ENCODE measurements at regions not wholly inside any gene's neighbourhood (a gene's known extent, or its start where the extent isn't known, plus 50 kb on each side); places are given as distances from the start of the nearest gene placed in this dataset.

GRCh38 chr6:80482056-80482455, 375.6 kb downstream of the BCKDHB start:
- Histone ChIP-seq H3K27ac (ENCODE audit: low read length) (no peak overlapping the region), H3K36me3 (ENCODE audit: control insufficient read depth, low read depth, low read length) (no peaks in the 10 kb centered on the region), H3K4me1 (ENCODE audit: control insufficient read depth, low read depth, low read length) (peaks cover 5% of the 10 kb centered on the region), H3K4me3 (ENCODE audit: low read length) (no peak overlapping the region), H3K9me3 (ENCODE audit: control insufficient read depth, low read depth, low read length) (no peaks in the 10 kb centered on the region), H3K27me3 (ENCODE audit: control insufficient read depth, insufficient read depth, low read length) (no peaks in the 10 kb centered on the region), H3K9ac (ENCODE audit: low read length) (no peak overlapping the region)

- peaks cover 5% of the 10 kb centered on the region for H3K4me1 ChIP-seq (ENCODE audit: control insufficient read depth, low read depth, low read length)
- no peak overlapping the region for H3K9ac ChIP-seq (ENCODE audit: low read length)
- no peaks in the 10 kb centered on the region for H3K27me3 ChIP-seq (ENCODE audit: control insufficient read depth, insufficient read depth, low read length)
- no peaks in the 10 kb centered on the region for H3K9me3 ChIP-seq (ENCODE audit: control insufficient read depth, low read depth, low read length)
- H3K4me3 ChIP-seq (ENCODE audit: low read length) = no peak overlapping the region
- no peak overlapping the region for H3K27ac ChIP-seq (ENCODE audit: low read length)
- H3K36me3 ChIP-seq (ENCODE audit: control insufficient read depth, low read depth, low read length) = no peaks in the 10 kb centered on the region
These were observed 374.1 kb downstream of the BCKDHB start for GRCh38 chr6:80480421-80481157.

- Histone ChIP-seq H3K4me3 (ENCODE audit: low read length) (no peak overlapping the region), H3K9ac (ENCODE audit: low read length) (no peak overlapping the region), H3K4me1 (ENCODE audit: control insufficient read depth, low read depth, low read length) (peaks cover 5% of the 10 kb centered on the region), H3K27ac (ENCODE audit: low read length) (no peak overlapping the region), H3K36me3 (ENCODE audit: control insufficient read depth, low read depth, low read length) (no peaks in the 10 kb centered on the region), H3K27me3 (ENCODE audit: control insufficient read depth, insufficient read depth, low read length) (no peaks in the 10 kb centered on the region), H3K9me3 (ENCODE audit: control insufficient read depth, low read depth, low read length) (no peaks in the 10 kb centered on the region)
These were observed 371.6 kb downstream of the BCKDHB start for GRCh38 chr6:80478030-80478429.

GRCh38 chr6:80477591-80477990, 371.1 kb downstream of the BCKDHB start:
- no peak overlapping the region for H3K9ac ChIP-seq (ENCODE audit: low read length)
- H3K4me3 ChIP-seq (ENCODE audit: low read length) = no peak overlapping the region
- no peaks in the 10 kb centered on the region for H3K36me3 ChIP-seq (ENCODE audit: control insufficient read depth, low read depth, low read length)
- peaks cover 5% of the 10 kb centered on the region for H3K4me1 ChIP-seq (ENCODE audit: control insufficient read depth, low read depth, low read length)
- no peaks in the 10 kb centered on the region for H3K9me3 ChIP-seq (ENCODE audit: control insufficient read depth, low read depth, low read length)
- no peaks in the 10 kb centered on the region for H3K27me3 ChIP-seq (ENCODE audit: control insufficient read depth, insufficient read depth, low read length)
- no peak overlapping the region for H3K27ac ChIP-seq (ENCODE audit: low read length)

GRCh38 chr6:80472271-80472670, 365.8 kb downstream of the BCKDHB start:
- H3K9me3 ChIP-seq (ENCODE audit: control insufficient read depth, low read depth, low read length) = no peaks in the 10 kb centered on the region
- H3K27me3 ChIP-seq (ENCODE audit: control insufficient read depth, insufficient read depth, low read length) = no peaks in the 10 kb centered on the region
- no peak overlapping the region for H3K27ac ChIP-seq (ENCODE audit: low read length)
- H3K4me1 ChIP-seq (ENCODE audit: control insufficient read depth, low read depth, low read length) = peaks cover 2% of the 10 kb centered on the region
- H3K4me3 ChIP-seq (ENCODE audit: low read length) = no peak overlapping the region
- H3K9ac ChIP-seq (ENCODE audit: low read length) = no peak overlapping the region
- no peaks in the 10 kb centered on the region for H3K36me3 ChIP-seq (ENCODE audit: control insufficient read depth, low read depth, low read length)

GRCh38 chr6:80469977-80470376, 363.5 kb downstream of the BCKDHB start:
- H3K9ac ChIP-seq (ENCODE audit: low read length) = no peak overlapping the region
- H3K36me3 ChIP-seq (ENCODE audit: control insufficient read depth, low read depth, low read length) = no peaks in the 10 kb centered on the region
- no peaks in the 10 kb centered on the region for H3K27me3 ChIP-seq (ENCODE audit: control insufficient read depth, insufficient read depth, low read length)
- H3K27ac ChIP-seq (ENCODE audit: low read length) = no peak overlapping the region
- peaks cover 4% of the 10 kb centered on the region for H3K4me1 ChIP-seq (ENCODE audit: control insufficient read depth, low read depth, low read length)
- H3K4me3 ChIP-seq (ENCODE audit: low read length) = no peak overlapping the region
- no peaks in the 10 kb centered on the region for H3K9me3 ChIP-seq (ENCODE audit: control insufficient read depth, low read depth, low read length)

GRCh38 chr6:80468398-80468797, 361.9 kb downstream of the BCKDHB start:
- no peak overlapping the region for H3K4me3 ChIP-seq (ENCODE audit: low read length)
- H3K27ac ChIP-seq (ENCODE audit: low read length) = no peak overlapping the region
- peaks cover 9% of the 10 kb centered on the region for H3K4me1 ChIP-seq (ENCODE audit: control insufficient read depth, low read depth, low read length)
- no peaks in the 10 kb centered on the region for H3K36me3 ChIP-seq (ENCODE audit: control insufficient read depth, low read depth, low read length)
- H3K9me3 ChIP-seq (ENCODE audit: control insufficient read depth, low read depth, low read length) = no peaks in the 10 kb centered on the region
- no peak overlapping the region for H3K9ac ChIP-seq (ENCODE audit: low read length)
- H3K27me3 ChIP-seq (ENCODE audit: control insufficient read depth, insufficient read depth, low read length) = no peaks in the 10 kb centered on the region

GRCh38 chr6:80467408-80467807, 360.9 kb downstream of the BCKDHB start:
- H3K4me1 ChIP-seq (ENCODE audit: control insufficient read depth, low read depth, low read length) = peaks cover 9% of the 10 kb centered on the region
- H3K27me3 ChIP-seq (ENCODE audit: control insufficient read depth, insufficient read depth, low read length) = no peaks in the 10 kb centered on the region
- no peaks in the 10 kb centered on the region for H3K36me3 ChIP-seq (ENCODE audit: control insufficient read depth, low read depth, low read length)
- H3K9me3 ChIP-seq (ENCODE audit: control insufficient read depth, low read depth, low read length) = no peaks in the 10 kb centered on the region
- H3K4me3 ChIP-seq (ENCODE audit: low read length) = no peak overlapping the region
- H3K27ac ChIP-seq (ENCODE audit: low read length) = no peak overlapping the region
- no peak overlapping the region for H3K9ac ChIP-seq (ENCODE audit: low read length)

GRCh38 chr6:80466981-80467380, 360.5 kb downstream of the BCKDHB start:
- H3K9ac ChIP-seq (ENCODE audit: low read length) = no peak overlapping the region
- no peaks in the 10 kb centered on the region for H3K36me3 ChIP-seq (ENCODE audit: control insufficient read depth, low read depth, low read length)
- H3K4me1 ChIP-seq (ENCODE audit: control insufficient read depth, low read depth, low read length) = peaks cover 9% of the 10 kb centered on the region
- H3K27ac ChIP-seq (ENCODE audit: low read length) = no peak overlapping the region
- H3K9me3 ChIP-seq (ENCODE audit: control insufficient read depth, low read depth, low read length) = no peaks in the 10 kb centered on the region
- H3K4me3 ChIP-seq (ENCODE audit: low read length) = no peak overlapping the region
- no peaks in the 10 kb centered on the region for H3K27me3 ChIP-seq (ENCODE audit: control insufficient read depth, insufficient read depth, low read length)

GRCh38 chr6:80465513-80465912, 359.0 kb downstream of the BCKDHB start:
- no peaks in the 10 kb centered on the region for H3K9me3 ChIP-seq (ENCODE audit: control insufficient read depth, low read depth, low read length)
- no peaks in the 10 kb centered on the region for H3K27me3 ChIP-seq (ENCODE audit: control insufficient read depth, insufficient read depth, low read length)
- H3K27ac ChIP-seq (ENCODE audit: low read length) = no peak overlapping the region
- peaks cover 9% of the 10 kb centered on the region for H3K4me1 ChIP-seq (ENCODE audit: control insufficient read depth, low read depth, low read length)
- H3K9ac ChIP-seq (ENCODE audit: low read length) = no peak overlapping the region
- no peak overlapping the region for H3K4me3 ChIP-seq (ENCODE audit: low read length)
- no peaks in the 10 kb centered on the region for H3K36me3 ChIP-seq (ENCODE audit: control insufficient read depth, low read depth, low read length)

GRCh38 chr6:80464901-80465300, 358.4 kb downstream of the BCKDHB start:
- peaks cover 9% of the 10 kb centered on the region for H3K4me1 ChIP-seq (ENCODE audit: control insufficient read depth, low read depth, low read length)
- H3K9ac ChIP-seq (ENCODE audit: low read length) = no peak overlapping the region
- H3K4me3 ChIP-seq (ENCODE audit: low read length) = no peak overlapping the region
- H3K36me3 ChIP-seq (ENCODE audit: control insufficient read depth, low read depth, low read length) = no peaks in the 10 kb centered on the region
- no peaks in the 10 kb centered on the region for H3K9me3 ChIP-seq (ENCODE audit: control insufficient read depth, low read depth, low read length)
- no peaks in the 10 kb centered on the region for H3K27me3 ChIP-seq (ENCODE audit: control insufficient read depth, insufficient read depth, low read length)
- H3K27ac ChIP-seq (ENCODE audit: low read length) = no peak overlapping the region

- H3K36me3 ChIP-seq (ENCODE audit: control insufficient read depth, low read depth, low read length) = no peaks in the 10 kb centered on the region
- H3K4me3 ChIP-seq (ENCODE audit: low read length) = no peak overlapping the region
- H3K4me1 ChIP-seq (ENCODE audit: control insufficient read depth, low read depth, low read length) = peaks cover 9% of the 10 kb centered on the region
- H3K9ac ChIP-seq (ENCODE audit: low read length) = no peak overlapping the region
- H3K27ac ChIP-seq (ENCODE audit: low read length) = no peak overlapping the region
- no peaks in the 10 kb centered on the region for H3K27me3 ChIP-seq (ENCODE audit: control insufficient read depth, insufficient read depth, low read length)
- H3K9me3 ChIP-seq (ENCODE audit: control insufficient read depth, low read depth, low read length) = no peaks in the 10 kb centered on the region
These were observed 356.7 kb downstream of the BCKDHB start for GRCh38 chr6:80463197-80463596.

Data from iPS-18a (cell line).